Tibial nerve (tissue), 4 donors: ENCODE measurements at regions not wholly inside any gene's neighbourhood (a gene's known extent, or its start where the extent isn't known, plus 50 kb on each side); places are given as distances from the start of the nearest gene placed in this dataset.

ENCODE experiments used
- DNase-seq, 2 donors: peaks; one replicate each; pipeline ENCODE4 v3.0.0-alpha.2; 2019; ENCODE audit warnings: low spot score in 2 of 2
- H3K27ac ChIP-seq, 4 donors: fragments of 200-600 bp; sonication (generic) in 3 of 4; one replicate each; pipeline ENCODE4 v1.5.1; 2017 to 2019; ENCODE audit warnings: mild to moderate bottlenecking in 1 of 4
- H3K27me3 ChIP-seq, 2 donors: fragments of 200-600 bp; sonication (generic) in 1 of 2; one replicate each; pipeline versions ENCODE4 v1.5.1 to v1.6.0; 2017 to 2019
- H3K36me3 ChIP-seq, 3 donors: fragments of 200-600 bp; sonication (generic); one replicate each; pipeline ENCODE4 v1.5.1; 2018 to 2019
- H3K4me1 ChIP-seq, 4 donors: fragments of 200-600 bp; sonication (generic) in 3 of 4; one replicate each; pipeline ENCODE4 v1.5.1; 2017 to 2019
- H3K4me3 ChIP-seq, 4 donors: fragments of 200-600 bp; sonication (generic) in 3 of 4; one replicate each; pipeline ENCODE4 v1.5.1; 2017 to 2019; ENCODE audit warnings: mild to moderate bottlenecking in 1 of 4, moderate library complexity in 1 of 4
- H3K9me3 ChIP-seq, 4 donors: fragments of 200-600 bp; sonication (generic) in 3 of 4; one replicate each; pipeline ENCODE4 v1.5.1; 2017 to 2019
- CTCF ChIP-seq, 5 experiments: fragments of 200-600 bp in 3 of 5; fragments of 450-650 bp in 2 of 5; sonication (generic) in 3 of 5; IDR thresholded peaks; one replicate each; pipeline ENCODE4 v1.5.1; 2016 to 2019; ENCODE audit warnings: antibody characterized with exemption in 5 of 5, mild to moderate bottlenecking in 3 of 5, moderate library complexity in 2 of 5
- EP300 ChIP-seq, 2 donors: sonication (generic); formaldehyde crosslinking; IDR thresholded peaks; one replicate each; pipeline ENCODE4 v1.6.1; 2017; ENCODE audit warnings: antibody characterized with exemption in 2 of 2, mild to moderate bottlenecking in 1 of 2
- POLR2A ChIP-seq, 2 donors: fragments of 450-650 bp; IDR thresholded peaks; one replicate each; pipeline ENCODE4 v1.6.1; 2017; ENCODE audit warnings: antibody characterized with exemption in 2 of 2, mild to moderate bottlenecking in 2 of 2, moderate library complexity in 2 of 2
- WGBS, 2 donors: methylation state at CpG; one replicate each; pipeline ENCODE4 v1.1.5; 2018; 5-methylcytosine and 5-hydroxymethylcytosine counted together

GRCh38 chr14:105854600-105855245 is 328.3 kb downstream of the TMEM121 start:
- no peak overlapping the region for H3K4me3 ChIP-seq
- 89 to 92% methylated on average over 19 to 26 of the region's 26 CpGs for WGBS, 2 donors
- H3K9me3 ChIP-seq, result peaks cover 0 to 32% (median 0%) of the 10 kb centered on the region in 4 donors
- H3K27ac ChIP-seq, result no peak overlapping the region
- H3K4me1 ChIP-seq, result no peaks in the 10 kb centered on the region
- H3K27me3 ChIP-seq, result no peaks in the 10 kb centered on the region
- H3K36me3 ChIP-seq, result no peaks in the 10 kb centered on the region
- no peak for TF ChIP-seq EP300 (IDR thresholded peaks at IDR 0.05)
- no peak for TF ChIP-seq CTCF (IDR thresholded peaks at IDR 0.05)
- no peak for TF ChIP-seq POLR2A (IDR thresholded peaks at IDR 0.05)
- no peak for DNase-seq

GRCh38 chr14:105855246-105855892 is 329.0 kb downstream of the TMEM121 start:
- Histone ChIP-seq H3K36me3 (no peaks in the 10 kb centered on the region), H3K4me1 (no peaks in the 10 kb centered on the region), H3K4me3 (no peak overlapping the region), H3K27ac (no peak overlapping the region), H3K9me3 (peaks cover 0 to 32% (median 0%) of the 10 kb centered on the region in 4 donors), H3K27me3 (no peaks in the 10 kb centered on the region)
- DNase-seq, result no peak
- TF ChIP-seq EP300 (IDR thresholded peaks at IDR 0.05) (no peak), CTCF (IDR thresholded peaks at IDR 0.05) (no peak)
- WGBS, 2 donors, result 83 to 91% methylated on average over 24 to 27 of the region's 35 CpGs

GRCh38 chr14:105855893-105856675 is 329.7 kb downstream of the TMEM121 start:
- Histone ChIP-seq H3K27me3 (no peaks in the 10 kb centered on the region), H3K27ac (no peak overlapping the region), H3K4me1 (no peaks in the 10 kb centered on the region), H3K36me3 (no peaks in the 10 kb centered on the region), H3K4me3 (peak overlapping the region in 1 of 4 donors; percentile 5), H3K9me3 (peaks cover 0 to 32% (median 0%) of the 10 kb centered on the region in 4 donors)
- TF ChIP-seq CTCF (IDR thresholded peaks at IDR 0.05) (no peak), EP300 (IDR thresholded peaks at IDR 0.05) (no peak), POLR2A (IDR thresholded peaks at IDR 0.05) (no peak)
- DNase-seq, result no peak
- 88 to 91% methylated on average over 24 to 28 of the region's 28 CpGs for WGBS, 2 donors

- 83 to 85% methylated on average over 2 of the region's 2 CpGs for WGBS, 2 donors
- H3K27ac ChIP-seq, result no peak overlapping the region
- H3K36me3 ChIP-seq, result no peaks in the 10 kb centered on the region
- no peaks in the 10 kb centered on the region for H3K4me1 ChIP-seq
- no peak for DNase-seq
- peak overlapping the region in 1 of 4 donors; percentile 5 for H3K4me3 ChIP-seq
- no peaks in the 10 kb centered on the region for H3K27me3 ChIP-seq
- TF ChIP-seq EP300 (IDR thresholded peaks at IDR 0.05), result no peak
- TF ChIP-seq POLR2A (IDR thresholded peaks at IDR 0.05), result no peak
- TF ChIP-seq CTCF (IDR thresholded peaks at IDR 0.05), result no peak
- peaks cover 0 to 32% (median 0%) of the 10 kb centered on the region in 4 donors for H3K9me3 ChIP-seq
Measured at GRCh38 chr14:105856676-105857219, 330.4 kb downstream of the TMEM121 start.
